ENCODE measurements at regions not wholly inside any gene's neighbourhood (a gene's known extent, or its start where the extent isn't known, plus 50 kb on each side); places are given as distances from the start of the nearest gene placed in this dataset.
A peak's percentile ranks its signal among the peaks of the same experiment; 100 is the strongest.

DNA sequence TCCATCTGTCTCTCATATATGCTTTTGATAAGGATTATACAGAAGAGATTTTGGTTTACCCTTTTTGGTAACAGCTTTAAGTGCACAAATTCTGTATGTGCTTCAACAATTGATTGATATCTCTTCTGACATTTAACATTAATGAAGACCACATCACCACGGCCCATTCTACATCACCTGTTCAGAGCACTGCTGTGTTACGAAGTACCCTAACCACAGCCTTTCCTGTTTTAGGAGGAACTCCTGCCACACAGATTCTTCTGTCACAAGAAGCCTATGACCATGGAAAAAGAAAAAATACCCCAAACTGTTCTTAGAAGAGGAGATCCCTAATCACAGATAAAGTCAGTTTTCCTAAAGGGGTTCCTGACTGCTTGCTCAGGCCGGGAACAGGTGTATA is 170.1 kb downstream of the NSUN3 start:
- no peak overlapping the region for H2AFZ ChIP-seq (ENCODE audit: low read depth, low read length)
- H3K4me3 ChIP-seq (ENCODE audit: low read length): no peak overlapping the region
- TF ChIP-seq CTCF (IDR thresholded peaks at IDR 0.05; ENCODE audit: poor library complexity, severe bottlenecking): no peak
- TF ChIP-seq MXI1 (conservative IDR thresholded peaks at IDR 0.05; ENCODE audit: poor library complexity, severe bottlenecking): no peak
- no peak for TF ChIP-seq TAF1 (IDR thresholded peaks at IDR 0.05; ENCODE audit: low read depth)
- TF ChIP-seq SMC3 (conservative IDR thresholded peaks at IDR 0.05; ENCODE audit: poor library complexity): no peak
- no peak for TF ChIP-seq RAD21 (conservative IDR thresholded peaks at IDR 0.05)
- TF ChIP-seq POLR2AphosphoS5 (IDR thresholded peaks at IDR 0.05): no peak
- TF ChIP-seq EZH2 (IDR thresholded peaks at IDR 0.05; ENCODE audit: borderline replicate concordance, insufficient read depth, low read length, poor library complexity, severe bottlenecking): no peak
- no peak for TF ChIP-seq EP300 (conservative IDR thresholded peaks at IDR 0.05; ENCODE audit: poor library complexity, severe bottlenecking)
- TF ChIP-seq, protein P1, sequence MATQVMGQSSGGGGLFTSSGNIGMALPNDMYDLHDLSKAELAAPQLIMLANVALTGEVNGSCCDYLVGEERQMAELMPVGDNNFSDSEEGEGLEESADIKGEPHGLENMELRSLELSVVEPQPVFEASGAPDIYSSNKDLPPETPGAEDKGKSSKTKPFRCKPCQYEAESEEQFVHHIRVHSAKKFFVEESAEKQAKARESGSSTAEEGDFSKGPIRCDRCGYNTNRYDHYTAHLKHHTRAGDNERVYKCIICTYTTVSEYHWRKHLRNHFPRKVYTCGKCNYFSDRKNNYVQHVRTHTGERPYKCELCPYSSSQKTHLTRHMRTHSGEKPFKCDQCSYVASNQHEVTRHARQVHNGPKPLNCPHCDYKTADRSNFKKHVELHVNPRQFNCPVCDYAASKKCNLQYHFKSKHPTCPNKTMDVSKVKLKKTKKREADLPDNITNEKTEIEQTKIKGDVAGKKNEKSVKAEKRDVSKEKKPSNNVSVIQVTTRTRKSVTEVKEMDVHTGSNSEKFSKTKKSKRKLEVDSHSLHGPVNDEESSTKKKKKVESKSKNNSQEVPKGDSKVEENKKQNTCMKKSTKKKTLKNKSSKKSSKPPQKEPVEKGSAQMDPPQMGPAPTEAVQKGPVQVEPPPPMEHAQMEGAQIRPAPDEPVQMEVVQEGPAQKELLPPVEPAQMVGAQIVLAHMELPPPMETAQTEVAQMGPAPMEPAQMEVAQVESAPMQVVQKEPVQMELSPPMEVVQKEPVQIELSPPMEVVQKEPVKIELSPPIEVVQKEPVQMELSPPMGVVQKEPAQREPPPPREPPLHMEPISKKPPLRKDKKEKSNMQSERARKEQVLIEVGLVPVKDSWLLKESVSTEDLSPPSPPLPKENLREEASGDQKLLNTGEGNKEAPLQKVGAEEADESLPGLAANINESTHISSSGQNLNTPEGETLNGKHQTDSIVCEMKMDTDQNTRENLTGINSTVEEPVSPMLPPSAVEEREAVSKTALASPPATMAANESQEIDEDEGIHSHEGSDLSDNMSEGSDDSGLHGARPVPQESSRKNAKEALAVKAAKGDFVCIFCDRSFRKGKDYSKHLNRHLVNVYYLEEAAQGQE (IDR thresholded peaks at IDR 0.05; ENCODE audit: borderline replicate concordance): no peak
- no peaks in the 10 kb centered on the region for H3K9me2 ChIP-seq (ENCODE audit: insufficient read depth, low read length)
- no peak overlapping the region for H3K4me2 ChIP-seq (ENCODE audit: low read length)
- no peak overlapping the region for H3K9ac ChIP-seq (ENCODE audit: low read length)
- H3K27me3 ChIP-seq (ENCODE audit: insufficient read depth, low read depth, low read length): no peaks in the 10 kb centered on the region
- H3K79me2 ChIP-seq (replicated peaks; ENCODE audit: insufficient read depth, low read length): no peaks in the 10 kb centered on the region
- no peaks in the 10 kb centered on the region for H3K36me3 ChIP-seq (ENCODE audit: insufficient read depth, low read length)
- no peaks in the 10 kb centered on the region for H4K20me1 ChIP-seq (ENCODE audit: insufficient read depth)
- no peaks in the 10 kb centered on the region for H3F3A ChIP-seq (ENCODE audit: insufficient read depth, low read length, poor library complexity, severe bottlenecking)
- H3K9me3 ChIP-seq (ENCODE audit: low read length): no peaks in the 10 kb centered on the region
- H3K27ac ChIP-seq (ENCODE audit: low read length): no peak overlapping the region

GRCh38 chr3:94234177-94234788 is 171.4 kb downstream of the NSUN3 start:
- TF ChIP-seq EP300 (conservative IDR thresholded peaks at IDR 0.05; ENCODE audit: poor library complexity, severe bottlenecking): no peak
- TF ChIP-seq SMC3 (conservative IDR thresholded peaks at IDR 0.05; ENCODE audit: poor library complexity): peak; percentile 66
- peak; percentile 74 for TF ChIP-seq CTCF (IDR thresholded peaks at IDR 0.05; ENCODE audit: poor library complexity, severe bottlenecking)
- TF ChIP-seq, protein P1 (IDR thresholded peaks at IDR 0.05; ENCODE audit: borderline replicate concordance): no peak
- TF ChIP-seq RAD21 (conservative IDR thresholded peaks at IDR 0.05): peak; percentile 77
- Histone ChIP-seq H3K9me2 (ENCODE audit: insufficient read depth, low read length) (no peaks in the 10 kb centered on the region), H3K4me3 (ENCODE audit: low read length) (no peak overlapping the region), H3F3A (ENCODE audit: insufficient read depth, low read length, poor library complexity, severe bottlenecking) (no peaks in the 10 kb centered on the region), H3K4me2 (ENCODE audit: low read length) (no peak overlapping the region), H3K27ac (ENCODE audit: low read length) (no peak overlapping the region), H3K27me3 (ENCODE audit: insufficient read depth, low read depth, low read length) (no peaks in the 10 kb centered on the region), H3K9me3 (ENCODE audit: low read length) (no peaks in the 10 kb centered on the region), H2AFZ (ENCODE audit: low read depth, low read length) (no peak overlapping the region), H3K36me3 (ENCODE audit: insufficient read depth, low read length) (no peaks in the 10 kb centered on the region), H3K79me2 (replicated peaks; ENCODE audit: insufficient read depth, low read length) (no peaks in the 10 kb centered on the region), H4K20me1 (ENCODE audit: insufficient read depth) (no peaks in the 10 kb centered on the region), H3K9ac (ENCODE audit: low read length) (no peak overlapping the region)
